Kidney epithelial cell (primary cell): ENCODE measurements at regions not wholly inside any gene's neighbourhood (a gene's known extent, or its start where the extent isn't known, plus 50 kb on each side); places are given as distances from the start of the nearest gene placed in this dataset.
A peak's percentile ranks its signal among the peaks of the same experiment; 100 is the strongest.

ENCODE experiments used
- DNase-seq: peaks from one replicate; pipeline ENCODE4 v3.0.0-alpha.2; 2010; ENCODE audit warnings: low read depth
- H3K27me3 ChIP-seq: 2 replicates; pipeline ENCODE4 v1.6.0; 2011; ENCODE audit warnings: low read length; ENCODE audit not compliant: control insufficient read depth, insufficient read depth
- H3K36me3 ChIP-seq: 2 replicates; pipeline ENCODE4 v1.5.1; 2011; ENCODE audit warnings: low read length; ENCODE audit not compliant: control insufficient read depth, insufficient read depth
- H3K4me3 ChIP-seq: 2 replicates; pipeline ENCODE4 v1.5.1; 2011; ENCODE audit warnings: low read depth, mild to moderate bottlenecking, control low read depth, low read length
- TF ChIP-seq, protein P1 (sequence below): IDR thresholded peaks from 2 replicates; pipeline ENCODE4 v1.5.1; 2011; ENCODE audit warnings: mild to moderate bottlenecking, moderate library complexity, low read length, control low read depth, inconsistent platforms; ENCODE audit not compliant: insufficient read depth, poor library complexity, severe bottlenecking

DNA sequence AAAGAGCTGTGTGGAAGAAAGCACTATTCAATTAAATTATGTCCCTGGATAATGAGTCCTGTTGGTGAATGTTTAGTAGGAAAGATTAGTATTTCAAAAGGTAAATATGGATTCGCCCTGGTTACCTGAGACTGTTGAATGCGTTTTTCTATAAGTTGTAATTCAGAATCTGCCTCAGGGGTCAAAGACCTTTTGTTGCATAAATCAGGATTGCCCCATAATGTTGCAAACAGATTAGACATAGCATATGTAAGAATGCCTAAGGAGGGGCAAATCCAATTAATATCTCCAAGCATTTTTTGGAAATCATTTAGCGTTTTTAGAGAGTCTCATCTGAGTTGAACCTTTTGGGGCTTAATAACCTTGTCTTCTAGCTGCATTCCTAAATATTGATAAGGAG is 70.1 kb upstream of the ARL4D start:
- no peak for DNase-seq
- Histone ChIP-seq H3K4me3 (no peak overlapping the region), H3K27me3 (no peaks in the 10 kb centered on the region), H3K36me3 (no peaks in the 10 kb centered on the region)
- TF ChIP-seq, protein P1, sequence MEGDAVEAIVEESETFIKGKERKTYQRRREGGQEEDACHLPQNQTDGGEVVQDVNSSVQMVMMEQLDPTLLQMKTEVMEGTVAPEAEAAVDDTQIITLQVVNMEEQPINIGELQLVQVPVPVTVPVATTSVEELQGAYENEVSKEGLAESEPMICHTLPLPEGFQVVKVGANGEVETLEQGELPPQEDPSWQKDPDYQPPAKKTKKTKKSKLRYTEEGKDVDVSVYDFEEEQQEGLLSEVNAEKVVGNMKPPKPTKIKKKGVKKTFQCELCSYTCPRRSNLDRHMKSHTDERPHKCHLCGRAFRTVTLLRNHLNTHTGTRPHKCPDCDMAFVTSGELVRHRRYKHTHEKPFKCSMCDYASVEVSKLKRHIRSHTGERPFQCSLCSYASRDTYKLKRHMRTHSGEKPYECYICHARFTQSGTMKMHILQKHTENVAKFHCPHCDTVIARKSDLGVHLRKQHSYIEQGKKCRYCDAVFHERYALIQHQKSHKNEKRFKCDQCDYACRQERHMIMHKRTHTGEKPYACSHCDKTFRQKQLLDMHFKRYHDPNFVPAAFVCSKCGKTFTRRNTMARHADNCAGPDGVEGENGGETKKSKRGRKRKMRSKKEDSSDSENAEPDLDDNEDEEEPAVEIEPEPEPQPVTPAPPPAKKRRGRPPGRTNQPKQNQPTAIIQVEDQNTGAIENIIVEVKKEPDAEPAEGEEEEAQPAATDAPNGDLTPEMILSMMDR: no peak

DNA sequence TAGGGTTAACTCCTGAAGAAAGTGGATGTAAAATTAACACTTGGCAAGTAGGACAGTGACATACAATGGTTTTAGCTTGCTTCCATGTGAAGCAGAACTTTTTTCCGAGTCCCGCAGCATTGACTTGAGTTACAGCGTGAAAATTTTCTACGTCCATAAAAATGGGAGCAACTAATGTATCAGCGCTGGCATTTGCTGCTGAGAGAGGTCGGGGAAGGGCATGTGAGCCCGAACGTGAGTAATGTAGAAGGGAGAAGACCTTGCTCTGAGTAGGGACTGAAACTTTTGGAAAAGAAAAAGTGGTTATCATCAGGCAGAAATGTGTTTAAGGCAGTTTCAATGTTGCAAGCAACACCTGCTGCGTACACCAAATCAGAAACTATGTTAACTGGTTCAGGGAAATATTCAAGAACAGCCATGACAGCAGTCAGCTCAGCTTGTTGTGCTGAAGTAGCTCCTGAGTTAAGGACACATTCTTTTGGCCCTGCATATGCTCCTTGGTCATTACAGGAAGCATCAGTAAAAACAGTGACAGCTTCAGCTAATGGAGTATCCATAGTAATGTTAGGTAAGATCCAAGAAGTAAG is 70.9 kb upstream of the ARL4D start:
- Histone ChIP-seq H3K36me3 (no peaks in the 10 kb centered on the region), H3K27me3 (no peaks in the 10 kb centered on the region), H3K4me3 (no peak overlapping the region)
- no peak for DNase-seq
- TF ChIP-seq, protein P1: no peak

GRCh38 chr17:43327421-43327820 is 71.4 kb upstream of the ARL4D start:
- Histone ChIP-seq H3K4me3 (no peak overlapping the region), H3K27me3 (no peaks in the 10 kb centered on the region), H3K36me3 (no peaks in the 10 kb centered on the region)
- DNase-seq: no peak
- TF ChIP-seq, protein P1: no peak

- no peak for DNase-seq
- TF ChIP-seq, protein P1: no peak
- H3K36me3 ChIP-seq: no peaks in the 10 kb centered on the region
- no peak overlapping the region for H3K4me3 ChIP-seq
- no peaks in the 10 kb centered on the region for H3K27me3 ChIP-seq
Observed at GRCh38 chr17:43326490-43327275, 72.1 kb upstream of the ARL4D start.

GRCh38 chr17:43324205-43324893 is 74.4 kb upstream of the ARL4D start:
- TF ChIP-seq, protein P1: peak; percentile 49
- H3K36me3 ChIP-seq: no peaks in the 10 kb centered on the region
- peak; percentile 43 for DNase-seq
- no peaks in the 10 kb centered on the region for H3K27me3 ChIP-seq
- H3K4me3 ChIP-seq: no peak overlapping the region
